Breast epithelium (tissue), 3 donors: ENCODE measurements at regions not wholly inside any gene's neighbourhood (a gene's known extent, or its start where the extent isn't known, plus 50 kb on each side); places are given as distances from the start of the nearest gene placed in this dataset.

Experiments
- POLR2A ChIP-seq: fragments of 450-650 bp; IDR thresholded peaks from one replicate; pipeline ENCODE4 v1.6.1; 2016; ENCODE audit warnings: antibody characterized with exemption, mild to moderate bottlenecking, moderate library complexity
- POLR2AphosphoS5 ChIP-seq, 3 donors: sonication (generic); formaldehyde crosslinking; IDR thresholded peaks; one replicate each; pipeline ENCODE4 v1.6.1; 2017; ENCODE audit warnings: antibody characterized with exemption in 3 of 3
- TF ChIP-seq, protein P1 (sequence below), 3 donors: fragments of 450-650 bp; IDR thresholded peaks; one replicate each; pipeline ENCODE4 v1.5.1; 2016 to 2017; ENCODE audit warnings: antibody characterized with exemption in 3 of 3, mild to moderate bottlenecking in 3 of 3, moderate library complexity in 3 of 3

GRCh38 chr14:101027291-101027690 lies 123.8 kb upstream of the RTL1 start:
- TF ChIP-seq, protein P1, sequence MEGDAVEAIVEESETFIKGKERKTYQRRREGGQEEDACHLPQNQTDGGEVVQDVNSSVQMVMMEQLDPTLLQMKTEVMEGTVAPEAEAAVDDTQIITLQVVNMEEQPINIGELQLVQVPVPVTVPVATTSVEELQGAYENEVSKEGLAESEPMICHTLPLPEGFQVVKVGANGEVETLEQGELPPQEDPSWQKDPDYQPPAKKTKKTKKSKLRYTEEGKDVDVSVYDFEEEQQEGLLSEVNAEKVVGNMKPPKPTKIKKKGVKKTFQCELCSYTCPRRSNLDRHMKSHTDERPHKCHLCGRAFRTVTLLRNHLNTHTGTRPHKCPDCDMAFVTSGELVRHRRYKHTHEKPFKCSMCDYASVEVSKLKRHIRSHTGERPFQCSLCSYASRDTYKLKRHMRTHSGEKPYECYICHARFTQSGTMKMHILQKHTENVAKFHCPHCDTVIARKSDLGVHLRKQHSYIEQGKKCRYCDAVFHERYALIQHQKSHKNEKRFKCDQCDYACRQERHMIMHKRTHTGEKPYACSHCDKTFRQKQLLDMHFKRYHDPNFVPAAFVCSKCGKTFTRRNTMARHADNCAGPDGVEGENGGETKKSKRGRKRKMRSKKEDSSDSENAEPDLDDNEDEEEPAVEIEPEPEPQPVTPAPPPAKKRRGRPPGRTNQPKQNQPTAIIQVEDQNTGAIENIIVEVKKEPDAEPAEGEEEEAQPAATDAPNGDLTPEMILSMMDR (IDR thresholded peaks at IDR 0.05) = no peak
- TF ChIP-seq POLR2A (no peak), POLR2AphosphoS5 (IDR thresholded peaks at IDR 0.05) (no peak)
